ENCODE measurements at regions not wholly inside any gene's neighbourhood (a gene's known extent, or its start where the extent isn't known, plus 50 kb on each side); places are given as distances from the start of the nearest gene placed in this dataset.

DNA sequence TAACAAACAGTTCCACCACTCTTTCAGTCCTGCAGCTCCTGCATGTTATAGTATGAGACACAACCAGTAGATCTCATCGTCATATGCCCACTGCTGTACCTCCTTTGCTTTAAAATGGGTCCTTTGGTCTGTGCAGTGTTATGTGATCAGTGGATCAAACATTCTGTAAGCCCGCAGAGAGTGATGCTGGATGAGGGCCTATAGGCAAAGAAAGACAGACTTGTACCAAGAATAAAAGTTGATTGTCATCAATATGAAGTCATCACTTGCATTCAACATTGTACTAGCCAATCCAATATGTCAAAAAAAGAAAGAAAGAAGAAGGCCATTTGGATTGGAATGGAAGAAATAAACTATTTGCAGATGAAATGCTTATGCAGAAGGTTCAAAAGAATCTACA, 79.8 kb upstream of the PHYHIPL start:
- DNase-seq: no peak

DNA sequence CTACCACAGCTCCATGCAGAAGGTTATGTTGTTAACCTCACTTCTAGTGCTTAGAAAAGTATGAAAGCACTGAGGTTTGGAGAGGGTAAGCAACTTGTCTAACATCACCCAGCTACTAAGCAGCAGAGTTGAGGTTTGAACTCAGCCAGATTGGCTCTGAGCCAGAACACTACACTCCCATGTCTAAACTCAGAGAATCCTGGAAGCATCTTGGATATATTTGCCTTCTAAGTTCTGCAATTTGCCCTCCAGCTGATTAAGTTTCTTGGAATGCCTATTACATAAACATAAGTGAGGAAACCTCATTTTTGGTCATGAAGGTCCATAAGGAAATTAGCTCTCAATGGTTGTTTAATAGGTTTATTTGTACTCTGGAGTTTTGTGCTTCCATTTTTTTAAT, 78.1 kb upstream of the PHYHIPL start:
- no peak for DNase-seq

DNA sequence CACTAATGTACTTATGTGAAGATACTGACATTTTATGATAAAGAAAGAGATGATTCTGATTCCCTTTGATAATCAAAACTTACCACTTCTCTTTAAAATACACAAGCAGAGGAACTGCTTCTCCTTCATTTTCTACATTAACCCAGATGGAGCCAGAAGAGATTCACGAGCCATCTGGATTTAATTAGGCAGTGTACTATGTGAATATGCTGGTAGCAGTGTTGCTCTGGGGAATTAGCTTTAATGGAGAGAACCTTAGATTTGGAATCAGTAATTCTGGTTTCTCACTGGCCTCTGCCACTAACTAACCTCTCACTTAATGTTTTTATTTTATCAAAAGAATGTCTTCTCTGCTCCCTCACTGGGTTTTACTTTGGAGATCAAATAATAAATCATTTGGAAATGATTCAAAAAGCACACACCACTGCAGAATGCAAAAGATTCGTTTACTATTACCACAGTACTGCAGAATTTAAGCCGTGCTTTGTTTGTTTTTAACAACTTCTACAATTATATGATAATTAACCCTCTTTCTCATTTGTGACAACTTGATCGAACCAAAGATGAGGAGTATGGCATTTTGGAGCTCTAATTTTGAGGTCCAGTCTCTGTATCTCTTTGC, 77.5 kb upstream of the PHYHIPL start:
- DNase-seq: no peak

DNA sequence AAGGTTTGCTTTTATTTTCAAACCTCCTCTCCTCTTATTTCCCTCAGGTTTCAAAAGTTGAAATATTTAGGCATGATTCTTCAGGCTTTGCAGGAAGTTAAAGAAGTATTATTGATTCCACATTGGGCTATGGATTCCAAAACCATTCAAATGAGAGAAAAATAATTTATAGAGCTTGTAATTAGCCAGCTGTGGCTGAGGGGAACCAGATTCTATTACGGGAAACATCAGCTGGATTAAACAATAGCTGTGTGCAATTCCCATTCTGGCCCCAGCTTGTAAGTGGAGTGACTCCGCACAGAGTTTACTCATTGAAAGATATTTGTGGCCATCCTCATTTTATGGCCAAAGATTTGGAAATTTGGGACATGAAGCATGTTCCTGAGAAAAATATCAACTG, 77.0 kb upstream of the PHYHIPL start:
- no peak for DNase-seq

DNA sequence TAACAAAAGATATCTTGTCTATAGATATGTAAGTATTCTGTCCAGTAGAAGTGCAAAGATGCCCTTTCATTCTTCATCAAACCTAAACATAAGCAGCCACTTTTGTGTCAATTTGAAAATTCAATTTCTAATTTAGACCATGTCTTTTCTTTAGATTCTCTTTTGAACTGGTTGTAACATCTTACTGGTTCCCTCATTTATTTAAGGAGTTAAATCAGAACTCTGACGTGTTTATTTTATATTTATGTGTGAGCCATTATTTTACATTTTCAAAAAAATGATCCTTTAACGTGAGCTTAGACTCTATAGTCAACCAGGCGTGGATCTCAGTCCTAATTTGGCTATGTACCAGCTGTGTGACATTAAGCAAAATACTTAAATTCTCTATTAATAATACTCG, 74.0 kb upstream of the PHYHIPL start:
- no peak for DNase-seq

- DNase-seq: no peak
Observed at GRCh38 chr10:59104186-59104585, 72.3 kb upstream of the PHYHIPL start.

DNA sequence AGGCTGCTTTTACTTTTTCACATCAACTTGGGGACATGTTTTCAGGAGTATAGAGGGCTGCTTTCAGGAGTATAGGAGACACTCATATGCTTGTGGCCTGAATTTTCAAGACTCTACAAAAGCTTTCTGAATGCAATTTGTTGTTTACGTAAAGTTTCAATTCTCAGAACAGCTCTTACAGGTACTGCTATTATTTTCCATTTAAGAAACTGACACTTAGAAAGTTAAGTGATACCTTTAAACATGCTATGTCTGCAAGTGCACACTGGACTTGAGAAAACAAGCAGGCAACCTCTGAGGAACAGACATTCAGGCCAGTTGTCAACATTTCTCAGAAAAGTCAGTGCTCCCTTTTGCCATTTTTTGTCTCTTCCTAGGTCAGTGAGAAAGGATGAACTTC, 70.0 kb upstream of the PHYHIPL start:
- no peak for DNase-seq

DNA sequence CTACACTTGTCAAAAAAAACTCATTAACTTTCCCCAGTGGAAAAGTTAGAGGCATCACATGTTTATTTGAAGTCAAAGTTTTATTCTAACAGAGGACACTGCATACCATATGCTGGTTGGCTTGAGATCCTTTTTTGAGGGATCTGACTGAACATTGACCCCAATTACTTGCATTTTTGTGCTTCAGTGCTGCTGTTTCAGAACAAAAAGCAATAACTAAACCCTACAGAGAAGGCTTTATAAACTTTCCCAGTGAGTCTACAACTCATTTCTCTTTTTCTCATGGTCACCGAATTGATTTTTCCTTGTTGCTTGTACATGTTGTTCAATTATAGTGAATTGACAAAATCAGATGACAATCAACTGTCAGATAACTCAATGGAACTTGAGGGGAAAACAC, 69.3 kb upstream of the PHYHIPL start:
- DNase-seq: no peak

DNA sequence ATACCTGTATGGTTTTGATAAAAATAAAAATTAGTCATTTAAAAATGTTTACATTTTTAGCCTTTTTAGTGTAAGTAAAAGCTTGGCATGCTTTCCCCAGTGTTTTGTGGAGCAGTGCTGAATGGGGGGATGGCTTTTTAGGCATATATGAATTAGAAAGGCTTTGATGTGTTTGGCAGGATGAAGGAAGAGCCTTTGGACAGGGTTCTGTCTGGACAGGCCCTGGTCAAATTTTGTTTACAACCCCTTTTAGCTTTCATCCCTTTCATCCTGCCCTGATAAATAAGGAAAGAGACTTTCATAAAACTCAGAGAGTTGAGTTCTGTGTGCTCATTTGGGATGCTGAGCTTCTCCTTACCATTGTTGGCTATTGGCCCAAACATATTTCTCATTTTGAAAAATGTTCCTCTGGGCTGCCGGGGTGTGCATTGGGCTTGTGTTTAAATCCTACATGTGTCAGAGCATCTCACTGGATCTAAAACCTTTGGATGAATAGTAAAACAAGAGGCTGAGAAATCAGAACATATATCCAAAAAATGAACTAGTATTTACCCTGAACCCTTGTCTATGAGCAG, 68.1 kb upstream of the PHYHIPL start:
- DNase-seq: no peak

- no peak for DNase-seq
Observed at GRCh38 chr10:59108886-59109288, 67.6 kb upstream of the PHYHIPL start.

DNA sequence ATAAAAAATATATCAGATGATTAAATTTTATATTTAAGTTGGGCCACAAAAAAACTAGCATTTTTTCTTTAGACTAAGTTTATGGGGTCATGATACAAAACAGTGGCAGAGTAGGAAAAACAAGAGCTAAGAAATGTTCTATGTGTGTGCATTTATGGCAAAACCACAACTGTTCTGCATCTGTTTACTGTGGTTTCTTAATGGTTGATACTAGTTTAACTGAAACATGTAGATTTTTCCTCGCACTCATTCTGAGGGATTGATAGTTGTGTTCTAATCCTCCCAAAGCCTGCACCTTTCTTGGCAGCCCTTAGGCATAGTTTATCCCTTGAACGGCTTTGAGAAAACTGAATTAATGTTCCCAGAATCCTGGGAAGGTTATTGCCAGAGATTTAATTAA, 66.6 kb upstream of the PHYHIPL start:
- DNase-seq: no peak

DNA sequence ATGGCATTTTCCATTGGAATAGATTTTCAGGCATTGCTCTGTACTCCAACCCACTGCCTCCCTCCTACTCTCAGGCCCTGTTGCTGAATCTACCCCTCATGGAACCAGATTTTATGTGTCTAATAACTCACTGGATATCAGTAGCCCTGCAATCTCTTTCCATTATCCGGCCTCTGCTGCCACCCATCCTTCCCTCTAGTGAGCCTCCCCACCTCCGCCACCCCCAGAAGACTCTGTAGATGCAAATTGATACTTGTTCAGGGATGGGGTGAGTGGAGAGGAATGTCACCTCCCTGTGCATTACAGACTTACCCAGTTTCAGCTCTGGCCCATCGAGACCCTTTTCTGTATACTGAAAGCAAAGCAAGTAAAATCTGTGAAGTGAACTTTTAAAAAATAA, 52.3 kb upstream of the PHYHIPL start:
- no peak for DNase-seq

DNA sequence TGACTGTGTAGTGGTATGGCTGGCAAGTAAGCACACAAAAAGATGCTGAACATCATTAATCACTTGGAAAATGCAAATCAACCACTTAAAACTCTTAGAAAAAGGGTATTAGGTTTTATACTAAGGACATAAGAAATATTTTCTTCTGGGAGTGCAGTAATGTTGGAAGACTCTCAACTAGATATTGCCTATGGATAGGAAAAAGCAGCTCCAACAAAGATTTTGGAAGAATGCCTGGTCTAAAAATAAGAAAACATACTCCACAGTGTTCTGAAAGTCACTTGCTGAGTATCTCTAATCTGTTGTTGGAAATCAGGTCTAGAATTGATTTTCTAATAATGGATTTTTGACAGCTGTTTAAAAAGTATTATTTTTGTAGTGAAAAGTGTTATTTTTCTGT, 50.8 kb upstream of the PHYHIPL start:
- no peak for DNase-seq

DNA sequence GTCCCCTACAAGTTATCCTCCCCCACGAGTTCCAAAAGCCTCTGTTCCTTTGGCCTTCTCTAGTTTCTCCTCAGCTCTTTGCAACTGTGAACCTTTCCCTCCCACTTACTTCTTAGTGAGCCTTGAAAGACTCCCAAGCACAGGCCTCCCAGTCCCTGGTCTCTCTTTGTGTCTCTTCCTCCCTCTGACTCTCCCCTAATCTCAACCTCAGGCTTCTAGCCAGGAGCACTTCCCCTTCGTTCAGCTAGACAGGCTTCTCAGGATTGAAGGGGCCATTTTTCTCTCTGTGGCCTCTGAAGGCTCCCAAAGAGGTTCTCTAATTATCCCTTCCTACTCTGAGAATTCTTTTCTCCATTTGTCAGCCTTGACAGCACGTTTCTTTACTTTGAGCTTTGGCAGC, 50.2 kb upstream of the PHYHIPL start:
- no peak for DNase-seq
